Astrocyte of the cerebellum (primary cell): ENCODE measurements at regions not wholly inside any gene's neighbourhood (a gene's known extent, or its start where the extent isn't known, plus 50 kb on each side); places are given as distances from the start of the nearest gene placed in this dataset.

Source experiments
- DNase-seq: peaks from one replicate; pipeline ENCODE4 v3.0.0-alpha.2; 2011; ENCODE audit warnings: low read depth
- H3K4me3 ChIP-seq: 2 replicates; pipeline ENCODE4 v1.5.1; 2011; ENCODE audit warnings: mild to moderate bottlenecking, low read depth, low read length, moderate library complexity
- in situ Hi-C: cut with HindIII; loops from 2 replicates; pipeline ENCODE4 v1.10.0; 2017; ENCODE audit warnings: low sequenced_read_pairs
- TF ChIP-seq, protein P1 (sequence below): IDR thresholded peaks from 2 replicates; pipeline ENCODE4 v1.5.1; 2012; ENCODE audit warnings: low read length, low read depth, moderate library complexity, mild to moderate bottlenecking; ENCODE audit errors: missing control alignments

DNA sequence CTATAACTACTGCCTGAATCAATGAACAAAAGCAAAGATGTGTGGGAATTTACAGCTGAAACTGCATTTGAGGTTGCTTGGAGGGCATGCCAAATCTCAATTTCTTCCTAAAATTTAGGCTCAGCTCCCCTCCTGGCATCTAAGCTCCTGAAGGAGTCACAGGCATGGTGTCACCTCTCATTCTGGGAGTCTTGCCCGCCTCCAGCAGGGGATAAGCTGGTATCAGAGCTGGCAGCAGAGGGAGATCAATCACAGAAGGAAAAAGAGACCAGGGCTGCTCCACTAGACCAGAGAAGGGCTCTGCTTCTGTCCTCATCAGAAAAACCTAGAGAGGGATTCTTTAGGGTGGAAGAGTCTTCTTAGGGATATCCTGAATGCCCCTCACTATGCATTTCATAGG lies 150.4 kb upstream of the SLC6A11 start:
- TF ChIP-seq, protein P1, sequence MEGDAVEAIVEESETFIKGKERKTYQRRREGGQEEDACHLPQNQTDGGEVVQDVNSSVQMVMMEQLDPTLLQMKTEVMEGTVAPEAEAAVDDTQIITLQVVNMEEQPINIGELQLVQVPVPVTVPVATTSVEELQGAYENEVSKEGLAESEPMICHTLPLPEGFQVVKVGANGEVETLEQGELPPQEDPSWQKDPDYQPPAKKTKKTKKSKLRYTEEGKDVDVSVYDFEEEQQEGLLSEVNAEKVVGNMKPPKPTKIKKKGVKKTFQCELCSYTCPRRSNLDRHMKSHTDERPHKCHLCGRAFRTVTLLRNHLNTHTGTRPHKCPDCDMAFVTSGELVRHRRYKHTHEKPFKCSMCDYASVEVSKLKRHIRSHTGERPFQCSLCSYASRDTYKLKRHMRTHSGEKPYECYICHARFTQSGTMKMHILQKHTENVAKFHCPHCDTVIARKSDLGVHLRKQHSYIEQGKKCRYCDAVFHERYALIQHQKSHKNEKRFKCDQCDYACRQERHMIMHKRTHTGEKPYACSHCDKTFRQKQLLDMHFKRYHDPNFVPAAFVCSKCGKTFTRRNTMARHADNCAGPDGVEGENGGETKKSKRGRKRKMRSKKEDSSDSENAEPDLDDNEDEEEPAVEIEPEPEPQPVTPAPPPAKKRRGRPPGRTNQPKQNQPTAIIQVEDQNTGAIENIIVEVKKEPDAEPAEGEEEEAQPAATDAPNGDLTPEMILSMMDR: no peak
- in situ Hi-C loops: no loop called here
- no peak overlapping the region for H3K4me3 ChIP-seq
- DNase-seq: no peak

DNA sequence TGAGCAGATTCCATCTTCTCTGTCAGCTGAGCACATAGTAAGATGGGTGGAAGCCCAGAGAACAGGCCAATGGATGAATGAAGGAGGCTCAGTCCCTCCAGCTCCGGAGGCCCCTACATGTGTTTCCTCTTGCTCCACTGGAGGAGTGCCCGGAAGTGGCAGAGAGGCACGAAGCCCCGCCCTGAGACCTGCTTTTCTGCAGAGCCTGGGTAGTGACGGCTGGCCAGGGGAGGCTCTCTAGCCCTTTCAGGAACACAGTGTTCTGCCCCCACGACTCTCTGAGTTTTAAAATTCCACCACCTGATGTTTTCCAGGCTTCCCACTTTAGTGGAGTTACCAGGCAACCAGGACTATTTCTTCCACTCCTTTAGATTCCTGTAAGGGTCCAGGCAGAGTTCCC lies 149.4 kb upstream of the SLC6A11 start:
- TF ChIP-seq, protein P1: no peak
- H3K4me3 ChIP-seq: no peak overlapping the region
- in situ Hi-C loops: no loop called here
- no peak for DNase-seq

DNA sequence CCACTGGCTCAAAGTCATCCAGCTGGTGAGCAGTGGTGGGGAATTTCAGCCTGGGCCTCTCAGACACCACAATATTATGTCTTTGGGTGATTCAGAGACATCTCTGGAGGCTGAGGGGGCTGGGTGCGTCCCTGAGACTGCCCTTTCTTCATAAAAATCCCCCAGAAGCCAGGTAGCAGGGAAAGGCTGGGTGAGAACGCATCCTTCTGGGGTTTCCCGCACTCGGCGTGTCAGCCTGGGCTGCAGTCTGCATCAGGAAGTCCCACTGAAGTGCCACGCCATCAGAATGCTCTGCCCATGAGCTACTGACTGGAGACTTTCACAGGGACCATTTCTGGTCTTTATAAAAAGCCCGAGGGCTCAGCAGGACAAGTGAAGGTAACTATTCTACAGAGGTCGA lies 148.8 kb upstream of the SLC6A11 start:
- no peak for DNase-seq
- TF ChIP-seq, protein P1: no peak
- H3K4me3 ChIP-seq: no peak overlapping the region
- in situ Hi-C loops: no loop called here

DNA sequence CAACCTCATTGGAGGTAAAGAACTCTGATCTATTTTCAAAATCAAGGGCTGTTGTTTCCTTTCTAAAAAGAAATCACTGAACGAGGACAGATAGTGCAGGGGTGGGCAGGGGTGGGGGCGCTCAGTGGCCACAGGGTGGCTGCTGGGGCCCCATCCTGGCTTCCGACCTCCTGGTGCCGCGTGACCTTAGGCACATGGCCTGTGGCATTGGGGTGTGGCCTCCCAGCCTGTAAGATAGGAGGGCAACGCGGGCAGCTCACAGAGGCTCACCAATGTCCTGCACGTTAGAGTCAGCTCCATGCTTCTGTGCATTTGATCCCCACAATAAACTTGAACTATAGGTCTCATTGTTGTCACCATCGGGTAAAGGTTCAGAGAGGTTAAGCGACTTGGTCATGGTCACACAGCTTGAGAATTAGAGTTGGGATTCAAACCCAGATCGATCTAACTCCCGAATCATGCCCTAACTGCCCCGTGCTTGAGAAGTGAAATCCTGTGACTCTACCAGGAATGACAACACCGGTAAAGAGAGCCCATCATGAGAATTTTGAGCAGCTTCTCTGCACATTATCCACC lies 148.0 kb upstream of the SLC6A11 start:
- H3K4me3 ChIP-seq: no peak overlapping the region
- TF ChIP-seq, protein P1: no peak
- DNase-seq: no peak
- in situ Hi-C loops: no loop called here

DNA sequence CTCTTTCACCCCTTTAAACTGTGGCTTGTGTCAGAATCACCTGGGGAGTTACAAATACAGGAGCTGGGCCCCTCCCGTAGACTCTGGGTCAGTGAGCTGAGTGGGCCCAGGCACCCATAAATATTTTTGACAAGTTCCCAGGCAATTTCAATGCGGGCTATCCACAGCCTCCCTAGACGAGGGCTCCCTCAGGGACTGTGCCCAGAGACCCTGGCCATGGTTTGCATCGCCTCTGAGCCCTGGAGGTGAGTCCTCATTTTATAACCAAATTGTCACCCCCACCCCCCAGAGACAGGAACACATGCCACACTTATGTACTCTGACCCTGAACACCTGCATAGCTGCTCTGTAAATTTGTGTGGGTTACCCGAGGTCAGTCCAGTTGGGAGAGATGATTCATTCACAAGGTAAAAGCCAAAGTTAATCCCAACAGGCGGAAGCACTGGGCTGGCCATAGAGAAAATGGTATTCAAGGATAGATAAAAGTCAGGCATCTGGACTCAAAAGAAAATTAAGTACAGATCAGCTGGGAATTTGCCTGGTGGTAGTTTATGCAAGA lies 146.5 kb upstream of the SLC6A11 start:
- in situ Hi-C loops: no loop called here
- TF ChIP-seq, protein P1: no peak
- DNase-seq: no peak
- no peak overlapping the region for H3K4me3 ChIP-seq

DNA sequence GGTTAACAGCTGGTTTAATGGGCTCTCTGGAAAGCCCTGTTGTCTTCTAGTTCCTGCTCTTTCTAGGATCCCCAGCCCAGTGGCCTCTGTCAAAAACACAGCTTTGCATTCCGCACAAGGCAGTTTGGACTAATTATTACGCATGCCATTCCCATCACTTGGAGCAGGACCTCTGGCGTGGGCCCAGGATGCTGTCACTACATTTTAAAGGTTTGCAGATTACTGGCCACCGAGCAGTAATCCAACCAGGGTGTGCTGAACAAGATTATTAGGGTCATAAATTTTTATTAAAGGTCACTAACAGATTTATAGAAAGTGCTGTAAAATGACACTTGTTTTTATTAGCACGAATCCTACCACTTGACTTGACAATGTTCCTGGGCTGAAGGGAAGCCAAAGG lies 143.6 kb upstream of the SLC6A11 start:
- H3K4me3 ChIP-seq: no peak overlapping the region
- TF ChIP-seq, protein P1: no peak
- in situ Hi-C loops: no loop called here
- DNase-seq: no peak
